ENCODE measurements at regions not wholly inside any gene's neighbourhood (a gene's known extent, or its start where the extent isn't known, plus 50 kb on each side); places are given as distances from the start of the nearest gene placed in this dataset.

GRCh38 chr17:77451245-77451893, 310.6 kb downstream of the SEC14L1 start (continued):
- no peak for TF ChIP-seq PRDM10 (IDR thresholded peaks at IDR 0.05; ENCODE audit: partially characterized antibody)
- TF ChIP-seq E2F4 (CRISPR knock-in tag; IDR thresholded peaks at IDR 0.05; ENCODE audit: low read depth) = no peak
- peak; percentile 38 for TF ChIP-seq EGR1 (conservative IDR thresholded peaks at IDR 0.05)
- no peak for TF ChIP-seq ZNF707 (CRISPR knock-in tag; conservative IDR thresholded peaks at IDR 0.05)
- TF ChIP-seq HINFP (tag; conservative IDR thresholded peaks at IDR 0.05; ENCODE audit: low read depth) = no peak
- peak; percentile 91 for TF ChIP-seq USF2 (CRISPR knock-in tag; IDR thresholded peaks at IDR 0.05)
- TF ChIP-seq ZNF551 (CRISPR knock-in tag; IDR thresholded peaks at IDR 0.05) = no peak
- TF ChIP-seq HEY1 (CRISPR knock-in tag; IDR thresholded peaks at IDR 0.05; ENCODE audit: borderline replicate concordance) = no peak
- TF ChIP-seq SOX6 (IDR thresholded peaks at IDR 0.05) = 0 out of 2 replicates have a peak, but pooled peaks have one; percentile 24
- 0 out of 2 replicates have a peak, but pooled peaks have one; percentile 51 for TF ChIP-seq KDM2B (CRISPR knock-in tag; IDR thresholded peaks at IDR 0.05)
- peak in 1 of 2 experiments; percentile 60; a peak in 2 of 4 replicates for TF ChIP-seq MNT (conservative IDR thresholded peaks at IDR 0.05)
- no peak for TF ChIP-seq MED1 (CRISPR knock-in tag; IDR thresholded peaks at IDR 0.05; ENCODE audit: borderline replicate concordance)
- TF ChIP-seq ZNF398 (CRISPR knock-in tag; IDR thresholded peaks at IDR 0.05) = no peak
- no peak for TF ChIP-seq DACH1 (IDR thresholded peaks at IDR 0.05; ENCODE audit: partially characterized antibody)
- TF ChIP-seq IFI16 (CRISPR knock-in tag; IDR thresholded peaks at IDR 0.05) = no peak
- TF ChIP-seq PHB (CRISPR knock-in tag; IDR thresholded peaks at IDR 0.05) = no peak
- TF ChIP-seq ZBTB17 (CRISPR knock-in tag; IDR thresholded peaks at IDR 0.05) = no peak
